ENCODE measurements at regions not wholly inside any gene's neighbourhood (a gene's known extent, or its start where the extent isn't known, plus 50 kb on each side); places are given as distances from the start of the nearest gene placed in this dataset.

DNA sequence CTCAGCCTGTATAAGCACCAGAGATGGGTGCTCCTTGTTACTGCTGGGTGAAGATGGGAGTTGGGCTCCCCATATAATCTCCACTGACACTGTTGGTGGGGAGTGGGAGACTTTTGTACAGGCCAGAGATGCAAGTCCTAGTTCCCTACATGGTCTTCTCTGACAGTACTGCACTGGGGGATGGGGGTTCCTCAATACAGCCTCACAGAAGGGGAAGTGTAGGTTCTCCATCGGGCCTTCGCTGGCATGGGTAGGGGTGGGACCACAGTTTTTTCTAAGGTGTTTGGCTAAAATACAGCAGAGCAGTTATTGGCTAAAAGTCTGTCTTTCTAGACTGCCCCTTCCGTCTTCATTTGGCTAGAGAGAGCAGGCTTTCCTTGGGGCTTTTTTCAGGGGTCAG lies 167.2 kb upstream of the SERP2 start:
- H3K36me3 ChIP-seq, result no peaks in the 10 kb centered on the region
- no peak overlapping the region for H3K4me3 ChIP-seq
- H3K27me3 ChIP-seq, result no peaks in the 10 kb centered on the region
- TF ChIP-seq, protein P1, sequence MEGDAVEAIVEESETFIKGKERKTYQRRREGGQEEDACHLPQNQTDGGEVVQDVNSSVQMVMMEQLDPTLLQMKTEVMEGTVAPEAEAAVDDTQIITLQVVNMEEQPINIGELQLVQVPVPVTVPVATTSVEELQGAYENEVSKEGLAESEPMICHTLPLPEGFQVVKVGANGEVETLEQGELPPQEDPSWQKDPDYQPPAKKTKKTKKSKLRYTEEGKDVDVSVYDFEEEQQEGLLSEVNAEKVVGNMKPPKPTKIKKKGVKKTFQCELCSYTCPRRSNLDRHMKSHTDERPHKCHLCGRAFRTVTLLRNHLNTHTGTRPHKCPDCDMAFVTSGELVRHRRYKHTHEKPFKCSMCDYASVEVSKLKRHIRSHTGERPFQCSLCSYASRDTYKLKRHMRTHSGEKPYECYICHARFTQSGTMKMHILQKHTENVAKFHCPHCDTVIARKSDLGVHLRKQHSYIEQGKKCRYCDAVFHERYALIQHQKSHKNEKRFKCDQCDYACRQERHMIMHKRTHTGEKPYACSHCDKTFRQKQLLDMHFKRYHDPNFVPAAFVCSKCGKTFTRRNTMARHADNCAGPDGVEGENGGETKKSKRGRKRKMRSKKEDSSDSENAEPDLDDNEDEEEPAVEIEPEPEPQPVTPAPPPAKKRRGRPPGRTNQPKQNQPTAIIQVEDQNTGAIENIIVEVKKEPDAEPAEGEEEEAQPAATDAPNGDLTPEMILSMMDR (IDR thresholded peaks at IDR 0.05; ENCODE audit: low read depth, low read length), result no peak
- no peaks in the 10 kb centered on the region for H3K9me3 ChIP-seq (ENCODE audit: low read depth)
- no peak for DNase-seq (ENCODE audit: low read depth in 1 of 2, low spot score in 1 of 2)
- no peak overlapping the region for H3K27ac ChIP-seq
- peaks cover 11% of the 10 kb centered on the region for H3K4me1 ChIP-seq (ENCODE audit: low read depth)

DNA sequence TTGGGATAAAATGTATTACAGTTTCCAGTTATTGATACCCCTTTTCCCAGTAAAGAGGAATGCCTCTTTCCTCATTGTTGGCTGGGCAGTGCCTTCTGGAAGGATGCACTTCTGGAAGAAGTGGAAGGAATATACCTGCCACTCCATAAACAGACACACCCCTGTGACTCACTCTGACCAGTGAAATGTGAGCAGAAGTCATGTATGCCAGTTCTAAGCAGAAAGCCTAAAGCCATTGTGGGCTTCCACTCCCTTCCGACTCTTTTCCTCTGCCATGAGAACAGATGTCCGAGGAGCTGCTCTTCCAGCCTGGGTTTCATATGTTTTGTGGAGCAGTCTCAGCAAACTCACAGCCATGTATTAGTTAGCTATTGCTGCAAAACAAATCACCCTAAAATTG lies 166.1 kb upstream of the SERP2 start:
- H3K4me3 ChIP-seq, result no peak overlapping the region
- peaks cover 17% of the 10 kb centered on the region for H3K4me1 ChIP-seq (ENCODE audit: low read depth)
- TF ChIP-seq, protein P1 (IDR thresholded peaks at IDR 0.05; ENCODE audit: low read depth, low read length), result no peak
- DNase-seq (ENCODE audit: low read depth in 1 of 2, low spot score in 1 of 2), result no peak
- H3K27ac ChIP-seq, result no peak overlapping the region
- H3K27me3 ChIP-seq, result no peaks in the 10 kb centered on the region
- H3K36me3 ChIP-seq, result no peaks in the 10 kb centered on the region
- H3K9me3 ChIP-seq (ENCODE audit: low read depth), result no peaks in the 10 kb centered on the region

DNA sequence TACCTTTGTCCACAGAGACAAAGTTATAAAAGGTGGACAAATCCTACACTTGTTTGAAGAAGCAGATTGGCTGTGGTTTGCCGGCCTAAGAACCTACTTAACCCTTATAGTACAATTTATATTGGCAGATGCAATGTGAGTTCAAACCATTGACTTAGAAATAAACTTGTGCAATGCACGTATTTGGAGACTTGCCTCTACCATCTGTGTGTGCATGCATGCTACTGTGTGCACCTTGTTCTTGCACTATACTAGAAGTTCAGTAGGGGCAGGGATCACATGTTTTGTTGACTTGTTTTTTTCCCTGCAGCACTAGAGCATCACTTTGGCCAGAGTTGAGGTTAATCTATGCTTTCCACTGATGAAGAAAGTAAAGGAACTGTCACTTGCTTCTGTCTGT lies 163.1 kb upstream of the SERP2 start:
- Histone ChIP-seq H3K4me3 (no peak overlapping the region), H3K27ac (no peak overlapping the region), H3K9me3 (ENCODE audit: low read depth) (no peaks in the 10 kb centered on the region), H3K4me1 (ENCODE audit: low read depth) (peaks cover 12% of the 10 kb centered on the region), H3K36me3 (no peaks in the 10 kb centered on the region), H3K27me3 (no peaks in the 10 kb centered on the region)
- TF ChIP-seq, protein P1 (IDR thresholded peaks at IDR 0.05; ENCODE audit: low read depth, low read length), result no peak
- DNase-seq (ENCODE audit: low read depth in 1 of 2, low spot score in 1 of 2), result no peak

DNA sequence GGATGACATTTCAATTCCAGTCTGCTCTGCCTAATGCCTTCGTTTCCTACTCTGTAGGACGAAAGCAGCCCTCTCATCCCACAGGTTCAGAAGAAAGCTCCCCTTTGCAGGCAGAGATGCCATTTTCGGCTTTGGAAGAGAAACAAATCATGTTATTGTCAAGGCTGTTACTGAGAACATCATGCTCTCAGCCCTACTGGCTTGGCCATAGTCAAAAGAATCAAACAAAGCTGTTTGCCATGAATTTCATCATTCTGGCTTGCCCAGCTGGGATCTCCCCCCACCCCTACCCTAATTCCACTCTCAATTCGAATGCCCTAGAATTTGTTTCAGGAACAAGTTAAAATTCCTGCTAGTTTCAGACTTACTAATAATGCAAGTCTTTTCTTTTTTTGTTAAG lies 162.3 kb upstream of the SERP2 start:
- TF ChIP-seq, protein P1 (IDR thresholded peaks at IDR 0.05; ENCODE audit: low read depth, low read length), result no peak

DNA sequence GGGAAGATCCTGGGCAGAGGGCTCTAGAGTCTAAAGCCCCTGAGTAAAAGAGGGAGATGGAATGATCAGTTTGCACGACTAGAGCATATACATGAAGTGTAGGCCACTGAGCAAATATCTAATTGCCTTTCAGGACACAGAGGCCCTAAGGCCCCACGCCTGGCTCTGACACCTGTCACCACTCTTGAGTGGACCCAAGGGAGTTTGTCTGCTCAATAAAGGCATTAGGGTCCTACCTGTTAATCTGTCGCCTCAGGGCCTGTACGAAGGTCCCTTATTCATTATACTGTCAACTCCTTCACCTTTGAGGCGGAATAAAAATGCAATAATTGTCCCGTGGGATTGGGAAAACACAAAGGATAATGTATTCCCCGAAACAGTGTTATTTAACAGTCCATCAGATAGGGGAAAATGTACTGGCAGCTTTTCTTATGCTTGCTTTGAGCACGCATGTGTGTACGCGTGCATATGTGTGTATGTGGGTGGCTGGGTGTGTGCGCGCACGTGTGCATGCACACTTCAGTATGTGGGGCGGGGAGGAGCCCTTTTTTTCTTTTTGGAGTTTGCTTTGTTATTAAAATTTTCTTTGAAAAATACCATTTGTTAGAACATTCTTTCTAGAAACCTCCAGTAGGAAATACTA lies 161.8 kb upstream of the SERP2 start:
- H3K9me3 ChIP-seq (ENCODE audit: low read depth), result no peaks in the 10 kb centered on the region
- DNase-seq (ENCODE audit: low read depth in 1 of 2, low spot score in 1 of 2), result peak in 1 of 2 donors; percentile 21
- peaks cover 12% of the 10 kb centered on the region for H3K4me1 ChIP-seq (ENCODE audit: low read depth)
- H3K27ac ChIP-seq, result no peak overlapping the region
- no peaks in the 10 kb centered on the region for H3K36me3 ChIP-seq
- H3K27me3 ChIP-seq, result no peaks in the 10 kb centered on the region
- H3K4me3 ChIP-seq, result no peak overlapping the region
- TF ChIP-seq, protein P1 (IDR thresholded peaks at IDR 0.05; ENCODE audit: low read depth, low read length), result no peak

More for the DNA sequence above, 162.3 kb upstream of the SERP2 start:
- Histone ChIP-seq H3K36me3 (no peaks in the 10 kb centered on the region), H3K4me1 (ENCODE audit: low read depth) (peaks cover 12% of the 10 kb centered on the region), H3K27ac (no peak overlapping the region), H3K27me3 (no peaks in the 10 kb centered on the region), H3K9me3 (ENCODE audit: low read depth) (no peaks in the 10 kb centered on the region), H3K4me3 (no peak overlapping the region)
- DNase-seq (ENCODE audit: low read depth in 1 of 2, low spot score in 1 of 2), result no peak
